HT-29 (cell line): ENCODE measurements at regions not wholly inside any gene's neighbourhood (a gene's known extent, or its start where the extent isn't known, plus 50 kb on each side); places are given as distances from the start of the nearest gene placed in this dataset.
"Not testable (repeated sequence)": the region's sequence is repeated elsewhere in the genome, so short reads cannot be mapped to it uniquely, and the experiment has no call there.

ENCODE experiments used
- DNase-seq: peaks from one replicate; pipeline ENCODE4 v3.0.0-alpha.2; 2015; ENCODE audit warnings: low spot score

DNA sequence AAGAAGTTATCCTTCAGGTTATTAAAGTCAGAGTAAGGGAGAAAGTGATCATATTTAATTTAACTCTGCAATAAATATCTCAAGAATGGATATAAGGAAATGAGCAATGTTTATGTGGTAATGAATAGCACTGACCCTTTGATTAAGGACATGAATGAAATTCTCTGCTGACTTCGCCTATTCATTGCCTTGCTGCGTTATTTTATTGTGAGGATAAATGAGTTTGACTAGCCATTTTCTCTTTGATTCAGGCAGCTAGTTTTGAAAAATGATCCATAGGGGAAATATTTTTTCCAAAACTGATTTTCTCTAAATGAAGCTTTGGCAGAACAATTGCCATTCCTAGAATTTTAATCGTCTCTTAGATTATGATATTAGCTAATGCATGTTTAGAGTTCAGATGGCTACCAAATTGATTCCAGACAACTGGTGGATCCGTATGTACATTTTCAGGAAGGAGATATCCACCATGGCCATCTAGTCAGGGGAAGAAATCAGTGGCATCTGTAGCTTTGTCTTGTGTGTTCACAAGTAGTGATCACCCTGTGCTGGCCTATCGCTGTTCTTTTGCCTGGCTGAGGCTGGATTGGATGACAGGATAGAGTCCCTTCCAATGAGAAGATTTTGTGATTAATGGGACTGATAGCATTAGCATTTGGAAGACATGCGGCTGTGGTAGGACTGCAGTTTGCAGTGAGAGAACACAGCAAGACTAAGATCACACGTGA, 302.3 kb upstream of the RGS6 start:
- no peak for DNase-seq

DNA sequence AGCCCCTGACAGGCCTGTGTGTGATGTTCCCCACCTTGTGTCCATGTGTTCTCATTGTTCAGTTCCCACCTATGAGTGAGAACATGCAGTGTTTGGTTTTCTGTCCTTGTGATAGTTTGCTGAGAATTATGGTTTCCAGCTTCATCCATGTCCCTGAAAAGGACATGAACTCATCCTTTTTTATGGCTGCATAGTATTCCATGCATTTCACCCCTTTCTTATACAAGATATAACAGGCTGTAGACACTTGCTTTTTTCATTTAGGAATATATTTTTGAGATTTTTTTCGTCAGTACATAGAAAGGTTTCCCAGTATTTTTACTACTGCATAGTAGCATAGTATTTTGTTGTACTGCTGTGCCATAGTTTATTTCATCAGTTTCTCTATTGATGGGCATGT, 301.2 kb upstream of the RGS6 start:
- not testable (repeated sequence) for DNase-seq

DNA sequence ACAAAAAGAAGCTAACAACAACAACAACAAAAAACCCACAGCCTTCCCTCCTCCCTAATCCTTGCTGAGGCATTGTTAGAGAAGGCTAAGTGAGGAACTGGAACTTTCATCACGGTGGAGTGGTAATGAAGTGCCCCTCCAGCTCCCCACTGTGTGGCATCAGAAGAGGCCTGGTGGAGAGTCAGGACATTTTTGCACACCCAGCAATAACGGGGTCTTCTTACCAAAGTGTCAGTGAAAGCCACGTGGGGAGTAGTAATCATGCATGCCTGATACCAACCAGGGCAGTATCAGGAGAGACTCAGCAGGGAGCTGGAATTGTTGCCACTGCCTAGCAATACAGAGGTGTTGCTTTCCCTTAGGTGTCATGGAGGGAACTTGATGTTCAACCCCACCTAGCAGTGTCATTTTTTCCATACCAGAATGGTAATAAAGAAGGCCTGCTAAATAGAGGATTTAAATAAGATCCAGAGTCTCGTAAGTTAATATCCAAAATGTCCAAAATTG, 299.7 kb upstream of the RGS6 start:
- no peak for DNase-seq

GRCh38 chr14:71636076-71636475, 296.2 kb upstream of the RGS6 start:
- no peak for DNase-seq

DNA sequence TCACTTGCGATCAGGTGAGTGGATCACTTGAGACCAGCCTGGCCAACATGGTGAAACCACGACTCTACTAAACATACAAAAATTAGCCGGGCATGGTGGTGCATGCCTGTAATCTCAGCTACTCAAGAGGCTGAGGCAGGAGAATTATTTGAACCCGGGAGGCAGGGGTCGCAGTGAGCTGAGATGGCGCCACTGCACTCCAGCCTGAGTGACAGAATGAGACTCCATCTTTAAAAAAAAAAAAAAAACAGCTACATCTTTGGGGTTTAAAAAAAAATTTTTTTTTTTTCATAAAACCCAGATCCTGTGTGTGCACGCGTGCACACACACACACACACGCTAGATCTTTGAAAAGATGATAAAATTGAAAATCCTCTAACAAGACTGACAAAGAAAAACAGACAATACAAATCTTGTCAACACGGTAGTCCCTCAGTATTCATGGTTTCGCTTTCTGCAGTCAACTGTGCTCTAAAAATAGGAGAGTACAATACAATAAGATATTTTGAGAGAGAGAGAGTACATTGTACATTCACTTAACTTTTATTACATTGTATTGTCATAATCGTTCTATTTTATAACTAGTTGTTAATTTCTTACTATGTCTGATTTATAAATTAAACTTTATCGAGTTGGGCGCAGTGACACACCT, 295.3 kb upstream of the RGS6 start:
- no peak for DNase-seq

GRCh38 chr14:71638523-71639196, 293.6 kb upstream of the RGS6 start:
- DNase-seq = no peak

DNA sequence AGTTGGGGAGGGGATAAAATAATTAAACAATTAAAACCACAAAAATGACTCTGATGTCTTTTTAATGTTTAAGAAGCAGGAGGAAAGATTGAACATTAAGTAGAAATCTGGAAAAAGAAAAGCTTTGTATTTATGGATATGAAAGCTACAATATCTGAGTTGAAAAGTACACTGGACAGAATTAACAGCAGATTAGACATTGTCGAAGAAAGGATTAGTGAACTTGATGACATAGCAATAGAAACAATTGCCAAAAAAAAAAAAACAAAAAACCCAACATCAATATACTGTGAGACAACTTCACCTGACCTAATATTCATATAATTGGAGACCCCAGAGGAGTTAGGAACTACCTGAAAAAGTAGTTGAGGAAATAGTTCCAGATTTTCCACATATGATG, 289.5 kb upstream of the RGS6 start:
- DNase-seq = no peak

DNA sequence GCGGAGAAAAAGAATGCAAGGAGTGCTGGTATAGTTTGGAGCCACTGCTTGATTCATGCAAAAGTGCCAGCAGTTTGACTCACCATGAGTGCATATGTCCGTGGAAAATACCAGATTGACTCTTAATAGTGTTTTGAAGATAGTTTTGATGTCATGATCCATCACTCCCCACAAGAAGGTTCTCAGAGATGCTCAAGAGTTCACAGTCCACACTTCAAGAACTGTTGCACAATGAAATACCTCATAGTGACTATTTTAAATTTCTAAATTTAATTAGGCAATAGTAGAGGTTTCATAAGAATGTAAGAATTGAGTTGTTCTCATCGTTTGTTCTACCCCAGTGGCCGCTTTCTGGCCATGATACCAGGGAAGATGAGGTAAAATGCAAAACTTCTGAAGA, 286.6 kb upstream of the RGS6 start:
- no peak for DNase-seq

GRCh38 chr14:71646518-71646917, 285.7 kb upstream of the RGS6 start:
- DNase-seq = no peak

DNA sequence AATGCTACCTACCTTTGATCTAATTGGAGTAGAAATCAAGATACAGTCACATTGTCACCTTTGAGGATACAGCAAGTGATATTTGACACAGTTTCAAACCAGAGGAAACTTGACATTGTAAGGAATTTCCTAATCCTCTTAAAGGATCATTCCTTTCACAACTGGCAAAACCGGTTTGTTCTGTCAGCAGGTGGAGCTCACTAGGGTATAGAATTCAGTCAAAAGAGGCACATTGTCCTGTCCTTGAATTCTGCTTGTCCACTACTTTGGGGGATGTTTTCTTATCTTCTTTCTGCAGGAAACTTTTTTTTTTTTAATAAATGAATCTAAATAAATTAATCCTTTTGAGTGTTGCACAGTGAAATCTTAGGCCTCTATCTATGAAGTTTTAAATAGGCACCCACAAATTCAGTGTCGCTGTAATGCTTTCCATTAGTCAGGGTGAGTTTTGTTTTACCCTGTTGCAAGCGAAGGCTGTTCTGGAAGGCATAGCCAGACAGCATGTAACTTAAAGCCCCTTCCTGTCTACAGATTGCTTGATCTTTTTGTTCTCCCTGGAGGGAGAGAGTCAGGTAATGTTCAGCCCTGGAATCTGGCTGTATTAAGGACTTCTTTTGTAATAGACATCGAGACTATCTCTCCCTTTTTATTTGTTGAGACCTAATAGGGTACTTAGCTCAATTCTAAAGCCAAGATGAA, 285.0 kb upstream of the RGS6 start:
- peak; percentile 80 for DNase-seq

DNA sequence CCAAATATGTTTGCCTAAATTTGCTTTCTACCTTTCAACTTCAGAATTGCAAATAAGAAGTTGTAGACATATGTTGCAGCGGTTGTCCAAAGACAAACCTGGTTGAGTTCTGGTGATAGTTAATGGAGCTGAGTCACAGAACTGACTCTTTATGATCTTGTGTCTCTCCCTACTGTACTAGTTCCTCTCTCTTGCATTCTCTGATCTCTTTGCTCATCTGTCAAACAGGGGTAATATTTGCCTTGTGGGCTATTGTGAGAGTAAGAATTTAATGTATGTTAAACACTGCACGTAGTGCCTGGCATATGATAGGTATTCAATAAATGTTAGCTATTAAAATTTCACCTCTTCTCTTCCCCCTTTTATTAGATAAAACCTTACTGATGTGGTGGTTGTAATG, 283.5 kb upstream of the RGS6 start:
- DNase-seq = peak; percentile 21

GRCh38 chr14:71650187-71650755, 282.0 kb upstream of the RGS6 start:
- DNase-seq = no peak

GRCh38 chr14:71651228-71651627, 281.0 kb upstream of the RGS6 start:
- DNase-seq = no peak

DNA sequence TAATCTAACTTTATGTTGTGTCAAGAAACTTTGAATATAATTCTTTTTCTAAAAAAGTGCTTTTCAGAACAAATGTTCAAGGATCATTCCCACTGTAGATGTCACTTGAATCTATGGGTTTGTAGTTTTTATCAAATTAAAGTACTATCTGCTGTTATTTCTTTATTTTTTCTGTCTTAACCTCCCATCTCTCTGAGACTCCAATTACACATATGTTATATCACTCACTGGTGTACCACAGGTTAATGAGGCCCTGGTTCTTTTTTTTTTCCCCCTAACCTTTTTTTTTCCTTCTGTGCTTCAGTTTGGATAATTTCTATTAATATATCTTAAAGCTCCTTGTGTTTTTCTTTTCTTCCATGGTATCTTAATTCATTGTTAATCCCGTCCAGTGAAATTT, 279.9 kb upstream of the RGS6 start:
- no peak for DNase-seq

DNA sequence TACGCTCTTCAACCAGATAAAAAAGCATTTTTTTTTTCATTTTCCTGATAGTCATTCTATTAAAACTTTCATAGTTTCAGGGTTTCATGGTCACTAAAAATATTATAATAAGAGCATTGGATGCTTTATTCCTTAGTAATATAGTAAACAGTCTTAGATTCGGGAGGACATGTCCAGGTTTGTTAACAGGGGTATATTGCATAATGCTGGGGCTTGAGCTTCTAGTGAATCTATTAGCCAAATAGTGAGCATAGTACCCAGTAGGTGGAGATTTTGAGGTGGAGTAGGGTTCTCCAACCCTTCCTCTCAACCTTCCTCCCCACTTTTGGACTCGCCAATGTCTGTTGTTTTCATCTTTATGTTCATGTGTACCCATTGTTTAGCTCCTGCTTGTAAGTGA, 277.4 kb upstream of the RGS6 start:
- no peak for DNase-seq

DNA sequence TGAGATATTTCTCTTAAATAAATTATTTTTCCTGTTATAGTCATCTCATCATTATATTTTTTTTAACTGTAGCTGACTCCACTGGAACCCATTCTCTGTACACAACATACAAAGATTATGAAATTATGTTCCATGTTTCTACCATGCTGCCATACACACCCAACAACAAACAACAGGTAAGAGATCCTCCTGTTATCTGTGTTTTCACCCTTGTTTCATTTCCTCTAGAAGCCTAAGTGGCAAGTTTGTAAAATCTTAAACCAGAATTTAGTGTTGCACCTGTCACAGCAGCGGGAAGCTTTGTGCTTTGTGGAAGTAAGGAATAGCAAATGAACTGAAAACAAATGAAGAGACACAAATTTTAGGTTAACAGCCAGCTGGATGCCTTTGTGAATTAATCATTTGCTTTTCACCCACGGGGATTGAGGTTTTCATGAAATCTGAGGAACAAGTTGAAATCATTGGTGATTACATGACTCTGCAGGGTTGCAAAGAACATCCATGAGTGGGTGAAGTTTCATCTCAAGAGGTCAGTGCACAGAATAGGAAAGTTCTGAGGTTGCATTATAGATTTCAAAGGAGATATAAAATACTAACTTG, 273.9 kb upstream of the RGS6 start:
- DNase-seq = no peak

- peak; percentile 42 for DNase-seq
Observed at GRCh38 chr14:71659159-71659558, 273.1 kb upstream of the RGS6 start.

- DNase-seq = no peak
Observed at GRCh38 chr14:71661441-71661840, 270.8 kb upstream of the RGS6 start.

GRCh38 chr14:71662291-71662790, 269.9 kb upstream of the RGS6 start:
- DNase-seq = no peak

- no peak for DNase-seq
Observed at GRCh38 chr14:71665157-71665556, 267.1 kb upstream of the RGS6 start.

GRCh38 chr14:71665781-71666180, 266.4 kb upstream of the RGS6 start:
- DNase-seq = no peak
